Liver (tissue), 8 donors: ENCODE measurements at regions not wholly inside any gene's neighbourhood (a gene's known extent, or its start where the extent isn't known, plus 50 kb on each side); places are given as distances from the start of the nearest gene placed in this dataset.

ENCODE experiments used
- DNase-seq: peaks from one replicate; pipeline ENCODE4 v3.0.0-alpha.2; 2017; ENCODE audit warnings: low spot score
- H3K27ac ChIP-seq, 2 donors: one replicate each; pipeline ENCODE4 v1.7.0; 2013; ENCODE audit warnings: inconsistent platforms in 2 of 2, low read length in 2 of 2, control low read depth in 1 of 2, low read depth in 1 of 2, mild to moderate bottlenecking in 1 of 2
- H3K27me3 ChIP-seq, 4 donors: one replicate each; pipeline versions ENCODE4 v1.6.1 to v1.7.0; 2013; ENCODE audit warnings: low read length in 3 of 4, inconsistent platforms in 1 of 4, mild to moderate bottlenecking in 1 of 4, moderate library complexity in 1 of 4; ENCODE audit not compliant: control insufficient read depth in 4 of 4, insufficient read depth in 4 of 4
- H3K36me3 ChIP-seq, 4 donors: one replicate each; pipeline versions ENCODE4 v1.6.1 to v1.7.0; 2013; ENCODE audit warnings: low read length in 3 of 4, mild to moderate bottlenecking in 3 of 4, low read depth in 1 of 4, moderate library complexity in 1 of 4; ENCODE audit not compliant: control insufficient read depth in 4 of 4, insufficient read depth in 3 of 4
- H3K4me1 ChIP-seq, 4 donors: one replicate each; pipeline versions ENCODE4 v1.6.1 to v1.7.0; 2013; ENCODE audit warnings: low read length in 3 of 4, mild to moderate bottlenecking in 3 of 4, moderate library complexity in 1 of 4; ENCODE audit not compliant: control insufficient read depth in 4 of 4, insufficient read depth in 4 of 4
- H3K4me3 ChIP-seq, 3 donors: one replicate each; pipeline versions ENCODE4 v1.6.1 to v1.7.0; 2013; ENCODE audit warnings: low read length in 3 of 3, control low read depth in 1 of 3, low read depth in 1 of 3, mild to moderate bottlenecking in 1 of 3
- H3K9ac ChIP-seq, 2 donors: one replicate each; pipeline ENCODE4 v1.7.0; 2013; ENCODE audit warnings: low read length in 2 of 2, mild to moderate bottlenecking in 2 of 2, moderate library complexity in 2 of 2, control low read depth in 1 of 2, low read depth in 1 of 2
- H3K9me3 ChIP-seq, 4 donors: one replicate each; pipeline versions ENCODE4 v1.6.1 to v1.7.0; 2013; ENCODE audit warnings: low read length in 3 of 4; ENCODE audit not compliant: control insufficient read depth in 4 of 4
- ATF3 ChIP-seq: IDR thresholded peaks from 2 replicates; pipeline ENCODE4 v1.6.1; 2016; ENCODE audit warnings: antibody characterized with exemption
- CTCF ChIP-seq: fragments of 150-350 bp; IDR thresholded peaks from 2 replicates; pipeline ENCODE4 v1.5.1; 2017; ENCODE audit warnings: improper control_type of control experiment, low read depth, low read length; ENCODE audit not compliant: missing input control
- FOXA2 ChIP-seq: IDR thresholded peaks from 2 replicates; pipeline ENCODE4 v1.6.1; 2016; ENCODE audit warnings: antibody characterized with exemption
- RAD21 ChIP-seq, 2 donors: IDR thresholded peaks; 2 replicates each; pipeline ENCODE4 v1.6.1; 2016; ENCODE audit warnings: antibody characterized with exemption in 2 of 2, mild to moderate bottlenecking in 2 of 2
- REST ChIP-seq: IDR thresholded peaks from 2 replicates; pipeline ENCODE4 v1.6.1; 2016; ENCODE audit warnings: antibody characterized with exemption, mild to moderate bottlenecking
- TAF1 ChIP-seq: conservative IDR thresholded peaks from 2 replicates; pipeline ENCODE4 v1.6.1; 2016; ENCODE audit warnings: antibody characterized with exemption, mild to moderate bottlenecking
- WGBS: extraction: QIAGEN DNeasy Blood & Tissue Kit; methylation state at CpG from one replicate; pipeline ENCODE4 v1.1.7; 2013; 5-methylcytosine and 5-hydroxymethylcytosine counted together
- donor health status: healthy.
- donor health status: healthy.
- donor health status: healthy.
- donor health status: healthy.
- donor health status: healthy.

GRCh38 chr13:31947105-31947504, 84.5 kb upstream of the FRY start:
- WGBS = 86% methylated on average over 2 of the region's 2 CpGs
- Histone ChIP-seq H3K9me3 (no peaks in the 10 kb centered on the region), H3K9ac (no peak overlapping the region), H3K27ac (peak overlapping the region in 1 of 2 donors; percentile 22), H3K36me3 (no peaks in the 10 kb centered on the region), H3K4me1 (peaks cover 2 to 26% (median 11%) of the 10 kb centered on the region in 4 donors), H3K27me3 (no peaks in the 10 kb centered on the region), H3K4me3 (no peak overlapping the region)
- TF ChIP-seq ATF3 = no peak
- TF ChIP-seq REST = no peak
- TF ChIP-seq RAD21 (IDR thresholded peaks at IDR 0.05) = peak; percentile 39 to 54
- TF ChIP-seq CTCF = peak; percentile 7
- DNase-seq = no peak

- H3K9me3 ChIP-seq = no peaks in the 10 kb centered on the region
- WGBS = 50% methylated on average over 2 of the region's 2 CpGs
- H3K4me1 ChIP-seq = peaks cover 2 to 26% (median 11%) of the 10 kb centered on the region in 4 donors
- no peak overlapping the region for H3K4me3 ChIP-seq
- H3K27me3 ChIP-seq = no peaks in the 10 kb centered on the region
- no peak overlapping the region for H3K27ac ChIP-seq
- H3K9ac ChIP-seq = no peak overlapping the region
- no peak for DNase-seq
- H3K36me3 ChIP-seq = no peaks in the 10 kb centered on the region
- no peak for TF ChIP-seq FOXA2
- TF ChIP-seq REST = no peak
- no peak for TF ChIP-seq RAD21 (IDR thresholded peaks at IDR 0.05)
- no peak for TF ChIP-seq CTCF
- no peak for TF ChIP-seq TAF1
These were observed 84.1 kb upstream of the FRY start for GRCh38 chr13:31947506-31947905.
